ENCODE measurements at regions not wholly inside any gene's neighbourhood (a gene's known extent, or its start where the extent isn't known, plus 50 kb on each side); places are given as distances from the start of the nearest gene placed in this dataset.

DNA sequence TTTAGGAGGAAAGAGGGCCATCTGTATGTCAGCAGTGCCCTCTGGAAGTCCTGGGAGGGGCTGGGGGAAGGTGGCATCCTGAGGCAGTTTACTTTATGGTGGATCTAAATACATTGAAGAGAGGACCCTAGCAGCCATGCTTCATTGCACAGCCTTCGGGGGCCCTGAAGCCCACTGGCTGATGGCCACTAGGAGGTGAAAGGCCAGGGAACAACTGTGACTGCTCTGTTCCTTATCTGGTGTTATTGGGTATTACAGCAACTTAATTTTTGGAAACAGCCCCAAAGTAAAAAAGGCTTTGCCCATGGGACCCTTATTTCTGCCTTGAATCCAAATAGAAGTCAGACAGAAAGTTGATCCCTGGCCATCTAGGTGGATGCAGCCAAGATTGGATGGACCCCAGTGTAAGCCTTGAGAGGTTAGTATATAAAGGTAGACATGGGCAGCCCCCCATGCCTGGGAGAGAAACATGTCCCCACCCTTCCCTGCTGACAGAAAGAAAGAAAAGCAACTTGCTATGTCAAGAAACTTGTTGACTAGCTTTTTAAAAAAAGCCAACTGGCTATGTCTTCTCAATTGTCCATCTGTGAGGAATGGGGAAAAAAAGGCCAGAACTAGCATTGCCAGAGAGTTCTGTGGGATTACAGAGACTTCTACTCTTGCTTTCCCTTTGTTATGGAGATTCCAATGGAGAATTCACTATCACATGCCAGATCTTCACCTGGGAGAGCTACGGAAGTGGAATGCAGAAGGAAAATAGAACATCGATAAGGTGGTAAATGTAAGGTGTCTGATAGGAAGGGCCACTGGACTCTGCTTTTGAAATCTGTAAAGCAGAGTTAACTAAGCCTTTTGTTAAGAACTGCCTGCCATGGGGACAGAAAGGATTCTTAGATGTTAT lies 58.6 kb upstream of the OSR1 start:
- WGBS, 3 donors = 75 to 84% (median 76%) methylated on average over 3 of the region's 3 CpGs
- Histone ChIP-seq H3K4me3 (no peak overlapping the region), H3K36me3 (ENCODE audit: insufficient read depth in 1 of 2, low read depth in 1 of 2) (no peaks in the 10 kb centered on the region), H3K4me1 (no peaks in the 10 kb centered on the region), H3K27me3 (ENCODE audit: insufficient read depth in 3 of 3, low read length in 2 of 3) (no peaks in the 10 kb centered on the region), H3K9me3 (no peaks in the 10 kb centered on the region), H3K27ac (no peak overlapping the region)
- TF ChIP-seq CTCF (IDR thresholded peaks at IDR 0.05) = no peak
- DNase-seq (no peak), ATAC-seq (no peak)
- intact Hi-C loops (cut with DNase I) = no loop called here

DNA sequence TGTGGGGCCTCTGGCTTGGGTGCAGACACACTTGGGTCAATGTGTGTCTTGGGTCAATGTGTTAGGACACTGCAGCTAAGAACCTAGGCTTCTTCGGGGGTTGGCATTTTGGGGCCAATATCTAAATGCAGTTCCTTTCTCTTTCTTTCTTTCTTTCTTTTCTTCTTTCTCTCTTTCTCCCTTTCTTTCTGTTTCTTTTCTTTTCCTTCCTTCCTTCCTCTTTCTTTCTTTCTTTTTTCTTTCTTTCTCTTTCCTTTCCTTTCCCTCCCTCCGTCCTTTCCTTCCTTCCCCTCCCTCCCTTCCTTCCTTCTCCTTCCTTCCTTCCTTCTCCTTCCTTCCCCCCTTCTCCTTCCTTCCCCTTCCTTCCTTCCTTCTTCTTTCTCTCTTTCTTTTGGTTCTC lies 57.7 kb upstream of the OSR1 start:
- H3K9me3 ChIP-seq = no peaks in the 10 kb centered on the region
- ATAC-seq (no peak), DNase-seq (no peak)
- no peak overlapping the region for H3K4me3 ChIP-seq
- intact Hi-C loops (cut with DNase I) = no loop called here
- 73 to 81% (median 74%) methylated on average over 2 of the region's 2 CpGs for WGBS, 3 donors
- no peaks in the 10 kb centered on the region for H3K4me1 ChIP-seq
- no peak for TF ChIP-seq CTCF (IDR thresholded peaks at IDR 0.05)
- H3K27ac ChIP-seq = no peak overlapping the region
- H3K27me3 ChIP-seq (ENCODE audit: insufficient read depth in 3 of 3, low read length in 2 of 3) = no peaks in the 10 kb centered on the region
- H3K36me3 ChIP-seq (ENCODE audit: insufficient read depth in 1 of 2, low read depth in 1 of 2) = no peaks in the 10 kb centered on the region

- H3K4me1 ChIP-seq = no peaks in the 10 kb centered on the region
- WGBS, 3 donors = 44 to 49% (median 45%) methylated on average over 2 of the region's 2 CpGs
- ATAC-seq (no peak), DNase-seq (no peak)
- no peaks in the 10 kb centered on the region for H3K9me3 ChIP-seq
- no peak overlapping the region for H3K4me3 ChIP-seq
- H3K27me3 ChIP-seq (ENCODE audit: insufficient read depth in 3 of 3, low read length in 2 of 3) = no peaks in the 10 kb centered on the region
- H3K36me3 ChIP-seq (ENCODE audit: insufficient read depth in 1 of 2, low read depth in 1 of 2) = no peaks in the 10 kb centered on the region
- no peak overlapping the region for H3K27ac ChIP-seq
- TF ChIP-seq CTCF (IDR thresholded peaks at IDR 0.05) = no peak
- intact Hi-C loops (cut with DNase I) = no loop called here
Measured at GRCh38 chr2:19409046-19409445, 50.6 kb upstream of the OSR1 start.

DNA sequence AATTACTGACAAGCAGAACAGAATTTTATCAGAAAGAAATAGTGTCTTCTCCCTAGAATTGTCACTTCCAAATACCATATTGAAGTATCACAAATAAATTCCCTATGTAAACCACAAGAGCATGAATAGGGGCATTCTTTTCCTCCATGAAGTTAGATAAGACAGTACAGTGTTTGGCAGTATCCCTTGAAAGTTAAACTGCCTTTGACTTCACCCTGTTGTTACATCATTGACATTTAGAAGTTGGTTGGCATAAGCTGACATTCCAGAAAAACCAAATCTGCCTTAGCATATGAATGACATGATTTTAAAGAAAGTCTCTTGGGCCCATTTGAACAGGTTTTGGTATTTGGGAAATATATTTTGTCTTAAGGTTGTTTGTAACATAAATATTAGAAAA lies 50.2 kb upstream of the OSR1 start:
- Histone ChIP-seq H3K27ac (no peak overlapping the region), H3K36me3 (ENCODE audit: insufficient read depth in 1 of 2, low read depth in 1 of 2) (no peaks in the 10 kb centered on the region), H3K4me1 (no peaks in the 10 kb centered on the region), H3K4me3 (no peak overlapping the region), H3K27me3 (ENCODE audit: insufficient read depth in 3 of 3, low read length in 2 of 3) (no peaks in the 10 kb centered on the region), H3K9me3 (no peaks in the 10 kb centered on the region)
- no peak for ATAC-seq
- TF ChIP-seq CTCF (IDR thresholded peaks at IDR 0.05) = no peak
- intact Hi-C loops (cut with DNase I) = no loop called here
- no peak for DNase-seq
